Stromal cell of bone marrow (primary cell): ENCODE measurements at regions not wholly inside any gene's neighbourhood (a gene's known extent, or its start where the extent isn't known, plus 50 kb on each side); places are given as distances from the start of the nearest gene placed in this dataset.
"Not testable (repeated sequence)": the region's sequence is repeated elsewhere in the genome, so short reads cannot be mapped to it uniquely, and the experiment has no call there.

ENCODE experiments used
- DNase-seq: peaks from one replicate; pipeline ENCODE4 v3.0.0-alpha.2; 2012; ENCODE audit warnings: low read depth

DNA sequence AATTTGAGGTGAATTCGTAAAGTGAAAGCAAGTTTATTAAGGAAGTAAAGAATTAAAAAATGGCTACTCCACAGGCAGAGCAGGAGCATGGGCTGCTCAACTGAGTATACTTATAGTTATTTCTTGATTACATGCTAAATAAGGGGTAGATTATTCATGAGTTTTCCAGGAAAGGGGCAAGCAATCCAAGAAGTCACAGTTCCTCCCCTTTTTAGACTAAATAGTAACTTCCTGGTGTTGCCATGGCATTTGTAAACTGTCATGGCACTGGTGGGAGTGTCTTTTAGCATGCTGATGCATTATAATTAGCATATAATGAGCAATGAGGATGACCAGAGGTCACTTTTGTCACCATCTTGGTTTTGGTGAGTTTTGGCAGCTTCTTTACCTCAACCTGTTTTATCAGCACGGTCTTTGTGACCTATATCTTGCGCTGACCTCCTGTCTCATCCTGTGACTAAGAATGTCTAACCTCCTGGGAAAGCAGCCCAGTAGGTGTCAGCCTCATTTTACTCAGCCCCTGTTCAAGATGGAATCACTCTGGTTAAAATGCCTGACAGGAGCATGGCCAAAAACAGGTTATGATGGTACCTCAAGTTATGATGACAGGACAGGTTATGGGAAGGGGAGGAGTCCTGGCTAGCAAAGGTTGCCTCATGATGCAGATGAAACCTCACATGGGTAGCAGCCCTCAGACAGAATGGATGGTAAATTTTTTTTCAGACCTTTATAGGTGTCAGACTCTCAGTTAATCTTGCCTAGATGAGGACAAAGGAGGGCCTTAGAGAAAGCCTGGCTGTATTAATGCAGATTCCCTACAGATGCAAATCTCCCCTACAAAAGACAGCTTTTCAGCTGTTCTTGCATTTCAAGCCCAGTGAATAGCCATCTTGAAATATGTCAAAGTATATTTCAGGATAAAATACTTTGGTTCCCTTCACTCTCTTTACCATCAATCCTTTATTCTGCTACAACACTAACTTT, 49.7 kb downstream of the SIPA1L2 start:
- DNase-seq, result no peak

GRCh38 chr1:232579466-232579865, 50.5 kb downstream of the SIPA1L2 start:
- DNase-seq, result no peak

DNA sequence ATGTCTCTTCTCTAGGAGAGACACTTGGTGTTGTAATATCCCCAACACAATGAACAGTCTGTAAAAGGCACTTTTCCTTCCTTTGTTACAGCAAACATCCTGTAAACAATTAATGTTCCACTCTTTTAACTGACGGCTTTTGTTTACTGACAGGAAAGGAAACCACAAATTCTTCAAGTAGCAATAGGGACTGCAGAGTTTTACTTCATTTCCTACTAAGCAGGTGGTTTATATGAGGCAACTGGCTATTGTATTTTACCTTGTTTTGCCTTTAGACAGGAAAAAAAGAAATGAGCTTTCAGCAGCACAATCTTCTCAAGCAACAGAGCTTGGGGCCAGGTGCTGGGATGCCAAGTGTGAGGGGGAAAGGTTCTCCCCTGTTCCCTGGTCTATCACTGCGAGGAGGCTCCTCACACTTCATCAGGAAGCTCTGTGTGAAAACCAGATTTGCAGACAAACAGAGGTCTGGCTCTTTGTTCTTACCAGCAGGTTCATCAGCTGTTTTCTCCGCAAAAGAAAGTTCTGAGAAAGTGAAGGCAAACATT, 51.2 kb downstream of the SIPA1L2 start:
- DNase-seq, result no peak

- no peak for DNase-seq
Observed at GRCh38 chr1:232577772-232578171, 52.2 kb downstream of the SIPA1L2 start.

- DNase-seq, result no peak
Observed at GRCh38 chr1:232576537-232576936, 53.4 kb downstream of the SIPA1L2 start.

DNA sequence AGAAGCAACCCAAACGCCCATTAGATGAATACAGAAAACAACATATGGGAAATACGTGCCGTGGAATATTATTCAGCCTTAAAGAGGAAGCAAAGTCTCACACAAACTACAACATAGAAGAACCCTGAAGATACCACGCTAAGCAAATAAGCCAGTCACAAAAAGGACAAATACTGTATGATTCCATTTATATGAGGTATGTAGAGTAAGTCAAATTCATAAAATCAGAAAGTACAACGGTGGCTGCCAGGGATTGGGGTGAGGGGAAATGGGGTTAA, 54.2 kb downstream of the SIPA1L2 start:
- no peak for DNase-seq

- DNase-seq, result no peak
Observed at GRCh38 chr1:232574889-232575762, 54.8 kb downstream of the SIPA1L2 start.

DNA sequence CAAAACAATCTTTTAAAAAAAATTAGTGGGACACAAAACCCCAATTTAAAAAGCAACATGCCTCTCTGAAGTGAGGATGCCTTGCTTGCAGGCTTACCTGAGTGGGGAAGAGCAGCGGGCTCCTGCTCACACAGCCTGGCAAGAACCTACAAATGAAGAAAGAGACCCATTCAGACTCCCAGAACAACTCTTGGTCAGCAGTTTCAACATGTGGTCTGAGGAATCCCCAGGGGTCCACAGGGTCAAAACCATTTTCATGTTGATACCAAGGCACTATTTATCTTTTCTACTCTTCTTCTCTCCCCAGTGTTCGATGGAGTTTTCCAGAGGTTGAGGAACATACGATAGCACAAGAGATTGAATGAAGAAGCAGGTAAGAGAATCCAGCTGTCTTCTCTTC, 55.9 kb downstream of the SIPA1L2 start:
- no peak for DNase-seq

DNA sequence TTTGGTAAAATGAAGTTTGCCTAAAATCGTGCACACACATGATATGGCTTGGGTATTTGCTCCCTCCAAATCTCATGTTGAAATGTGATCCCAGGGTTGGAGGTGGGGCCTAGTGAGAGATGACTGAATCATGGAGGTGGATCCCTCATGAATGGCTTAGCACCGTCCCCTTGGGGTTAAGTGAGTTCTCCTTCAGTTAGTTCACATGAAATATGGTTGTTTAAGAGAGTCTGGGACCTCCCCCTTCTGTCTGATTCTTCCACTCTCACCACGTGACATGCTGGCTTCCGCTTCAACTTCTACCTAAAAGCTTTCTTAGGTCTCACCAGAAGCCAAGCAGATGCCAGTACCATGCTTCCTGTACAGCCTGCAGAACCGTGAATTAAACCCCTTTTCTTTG, 58.4 kb downstream of the SIPA1L2 start:
- peak; percentile 21 for DNase-seq

DNA sequence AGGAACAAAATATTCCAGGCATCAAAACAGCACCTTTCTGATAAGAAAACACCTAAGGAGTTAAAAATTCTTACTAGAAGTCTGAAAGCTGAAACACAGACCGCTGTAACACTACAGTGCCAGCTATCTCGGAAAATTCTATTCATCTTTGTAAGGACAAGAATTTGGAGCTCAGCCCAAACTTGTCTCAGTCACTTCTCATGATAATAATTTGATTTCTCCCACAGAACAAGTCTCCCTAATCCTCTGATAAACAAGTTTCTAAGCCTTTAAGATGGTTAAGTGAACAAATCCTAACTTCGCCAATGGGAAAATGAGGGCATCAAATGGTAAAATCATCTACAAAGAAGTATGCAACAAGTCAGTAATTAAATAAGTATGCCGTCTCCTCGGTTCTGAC, 59.9 kb downstream of the SIPA1L2 start:
- no peak for DNase-seq

DNA sequence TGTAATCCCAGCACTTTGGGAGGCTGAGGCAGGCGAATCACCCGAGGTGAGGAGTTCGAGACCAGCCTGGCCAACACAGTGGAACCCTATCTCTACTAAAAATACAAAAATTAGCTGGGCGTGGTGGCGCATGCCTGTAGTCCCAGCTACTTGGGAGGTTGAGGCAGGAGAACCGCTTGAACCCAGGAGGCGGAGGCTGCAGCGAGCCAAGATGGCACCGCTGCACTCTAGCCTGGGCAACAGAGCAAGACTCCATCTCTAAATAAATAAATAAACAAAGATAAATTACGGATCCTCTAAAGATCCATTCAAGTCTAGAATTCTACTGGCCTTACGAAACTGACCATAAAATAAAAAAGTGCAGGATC, 60.4 kb downstream of the SIPA1L2 start:
- not testable (repeated sequence) for DNase-seq

GRCh38 chr1:232568906-232569553, 60.9 kb downstream of the SIPA1L2 start:
- DNase-seq, result no peak

DNA sequence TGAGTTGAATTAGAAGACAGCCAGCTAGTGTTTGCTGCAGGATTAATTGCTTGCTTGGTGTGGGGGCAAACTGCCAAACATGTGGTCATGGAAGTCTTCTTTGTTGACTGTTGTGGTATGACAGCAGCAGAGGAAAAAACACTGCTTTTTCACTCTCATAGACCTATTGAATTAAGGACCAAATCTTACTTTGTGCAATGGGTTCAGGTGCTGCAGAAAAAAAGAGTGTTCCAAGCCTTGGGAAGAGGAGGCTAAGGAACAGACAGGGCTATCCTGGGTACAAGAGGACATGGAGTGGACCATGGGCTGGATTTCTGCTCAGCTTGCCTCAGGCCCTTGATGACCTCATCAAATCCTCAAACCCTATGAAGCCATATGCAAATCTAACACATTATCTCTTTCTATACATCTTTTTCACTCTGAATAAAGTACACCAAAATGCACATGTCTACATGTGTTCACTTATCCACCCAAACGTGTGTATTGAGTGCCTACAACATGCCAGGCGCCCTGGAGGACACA, 61.5 kb downstream of the SIPA1L2 start:
- DNase-seq, result no peak

- no peak for DNase-seq
Observed at GRCh38 chr1:232566093-232566492, 63.8 kb downstream of the SIPA1L2 start.

- no peak for DNase-seq
Observed at GRCh38 chr1:232562855-232563510, 67.0 kb downstream of the SIPA1L2 start.

DNA sequence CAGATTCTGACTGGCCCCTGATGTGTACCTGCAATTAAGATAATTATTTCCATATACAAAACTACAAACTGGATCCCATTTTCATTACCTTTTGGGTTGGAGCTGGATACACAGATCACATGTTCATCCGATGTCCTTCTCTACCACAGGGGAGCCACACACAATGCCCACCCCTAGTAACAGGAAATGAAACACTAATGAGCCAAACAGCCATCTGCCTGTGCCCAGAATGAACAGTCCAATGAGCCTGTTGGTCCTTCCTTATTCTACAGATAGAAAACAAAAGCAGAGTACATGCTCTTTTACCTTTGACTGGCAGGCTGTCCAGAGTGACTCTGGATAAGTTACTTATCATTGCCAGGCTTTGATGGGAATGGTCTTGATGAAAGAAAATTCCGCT, 68.6 kb downstream of the SIPA1L2 start:
- DNase-seq, result no peak

DNA sequence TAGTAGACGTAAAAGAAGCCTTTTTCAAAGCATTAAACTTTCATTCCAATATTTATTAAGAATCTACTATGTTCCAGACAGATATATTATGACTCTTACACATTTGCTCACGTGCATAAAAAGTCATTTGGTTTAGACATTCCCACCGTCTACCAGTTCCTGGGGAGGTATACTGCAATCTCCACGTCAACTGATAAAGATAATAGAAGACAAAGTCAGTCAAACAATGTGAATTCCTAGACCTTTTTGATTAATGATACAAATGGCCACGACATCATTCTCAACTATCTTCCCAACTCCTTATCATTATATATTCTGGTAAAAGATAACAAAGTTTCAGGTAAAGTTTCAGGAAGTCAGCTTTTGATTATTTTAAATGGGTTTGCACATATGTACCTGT, 69.0 kb downstream of the SIPA1L2 start:
- no peak for DNase-seq

DNA sequence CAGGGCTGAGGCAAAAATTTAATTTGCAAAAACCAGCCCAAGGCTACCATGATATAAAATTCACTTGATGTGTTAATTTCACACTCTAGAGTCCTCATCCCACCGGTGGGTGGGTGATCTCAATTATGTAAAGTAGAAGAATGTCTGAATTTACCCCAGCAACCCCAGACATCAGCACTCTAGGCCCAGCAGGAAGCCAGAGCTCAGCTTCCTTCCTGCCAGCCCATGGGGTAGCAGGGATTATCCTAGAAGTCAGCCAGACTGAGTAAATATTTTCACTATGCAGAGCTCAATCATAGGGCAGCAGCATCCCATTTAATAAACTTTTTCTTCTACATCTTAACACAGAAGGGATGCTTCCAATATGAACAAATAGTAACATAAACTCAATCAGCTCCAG, 71.0 kb downstream of the SIPA1L2 start:
- DNase-seq, result no peak

- no peak for DNase-seq
Observed at GRCh38 chr1:232557502-232558191, 72.3 kb downstream of the SIPA1L2 start.

DNA sequence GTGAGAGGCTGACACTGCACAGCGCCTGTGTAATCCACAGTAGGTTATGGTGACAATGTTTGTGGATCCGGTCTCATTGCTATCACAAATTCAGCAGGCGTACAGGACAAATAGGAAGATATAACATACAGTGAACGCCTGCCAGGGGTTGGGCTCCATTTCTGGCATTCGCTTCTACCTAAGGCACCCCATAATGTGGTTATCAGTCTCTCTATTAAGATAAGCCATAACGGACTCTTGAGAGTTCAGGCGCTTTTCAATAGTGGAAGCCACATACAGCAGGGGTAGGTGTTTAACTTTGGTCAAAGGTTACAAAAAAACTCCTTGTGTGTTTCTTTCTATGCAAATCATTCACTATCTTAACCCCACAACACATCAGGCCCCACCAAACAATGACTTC, 72.8 kb downstream of the SIPA1L2 start:
- DNase-seq, result no peak

DNA sequence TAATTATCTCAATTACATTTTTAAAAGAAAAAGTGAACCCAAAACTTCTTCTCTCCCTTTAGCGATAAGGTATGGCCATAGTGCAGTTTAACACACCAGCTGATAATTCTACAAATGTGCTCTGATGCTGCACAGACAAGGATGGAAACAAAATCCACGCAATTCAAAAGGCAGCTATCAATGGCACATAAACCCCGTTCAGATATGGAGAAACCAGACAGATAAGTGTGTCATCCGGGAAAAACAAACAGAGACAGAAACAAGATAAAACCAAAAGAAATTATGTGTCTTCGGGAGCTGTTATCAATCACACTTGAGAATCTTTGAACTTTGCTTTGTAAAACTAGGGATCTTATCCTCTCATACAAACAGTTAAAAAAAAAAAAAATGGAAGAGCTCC, 73.6 kb downstream of the SIPA1L2 start:
- DNase-seq, result no peak
